ENCODE measurements at regions not wholly inside any gene's neighbourhood (a gene's known extent, or its start where the extent isn't known, plus 50 kb on each side); places are given as distances from the start of the nearest gene placed in this dataset.

DNA sequence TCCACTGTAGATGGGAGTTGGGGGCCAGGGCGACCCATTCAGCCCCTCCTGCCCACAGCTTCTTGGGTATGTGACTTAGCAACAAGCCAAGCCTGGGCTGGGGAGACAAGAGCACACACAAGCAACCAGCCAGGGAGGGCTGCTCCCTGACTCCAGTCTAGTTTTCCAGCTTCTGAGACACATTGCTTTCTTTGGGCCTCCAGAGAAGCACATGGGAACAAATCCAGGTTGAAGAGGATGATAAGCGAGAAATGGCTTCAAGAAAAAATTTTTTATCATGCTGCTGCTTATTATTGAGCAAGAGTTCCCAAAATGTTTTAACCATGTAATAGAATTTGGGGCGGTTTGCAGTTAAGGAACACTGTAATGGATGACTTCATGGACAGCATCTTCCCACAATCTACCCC is 173.7 kb downstream of the SOX9 start:
- Histone ChIP-seq H3K27me3 (ENCODE audit: control insufficient read depth in 1 of 2, insufficient read depth in 2 of 2, low read length in 2 of 2) (no peaks in the 10 kb centered on the region), H3K36me3 (ENCODE audit: insufficient read depth, low read length) (no peaks in the 10 kb centered on the region), H3K4me1 (ENCODE audit: insufficient read depth, low read length) (no peaks in the 10 kb centered on the region), H3K4me3 (ENCODE audit: low read length) (no peak overlapping the region), H3K9me3 (ENCODE audit: control insufficient read depth in 1 of 2, insufficient read depth in 1 of 2, low read length in 2 of 2) (peaks cover 0 to 7% of the 10 kb centered on the region in 2 experiments), H3K27ac (ENCODE audit: low read depth in 1 of 2, low read length in 2 of 2) (no peak overlapping the region)
- ATAC-seq (ENCODE audit: poor library complexity) (no peak), DNase-seq (no peak)
- no peak overlapping the region for H3K27ac Mint-ChIP-seq
- POLR2A ChIA-PET = no interaction called here
- intact Hi-C loops (cut with DNase I, micrococcal nuclease) = no loop called here
- no peaks in the 10 kb centered on the region for H3K4me1 Mint-ChIP-seq (ENCODE audit: low read depth)
- no peaks in the 10 kb centered on the region for H3K27me3 Mint-ChIP-seq
- no peaks in the 10 kb centered on the region for H3K36me3 Mint-ChIP-seq (ENCODE audit: low read depth)
- CTCF ChIA-PET = no interaction called here
- no peak overlapping the region for H3K4me3 Mint-ChIP-seq
- H3K9me3 Mint-ChIP-seq = peaks cover 3% of the 10 kb centered on the region
- TF ChIP-seq, protein P1, sequence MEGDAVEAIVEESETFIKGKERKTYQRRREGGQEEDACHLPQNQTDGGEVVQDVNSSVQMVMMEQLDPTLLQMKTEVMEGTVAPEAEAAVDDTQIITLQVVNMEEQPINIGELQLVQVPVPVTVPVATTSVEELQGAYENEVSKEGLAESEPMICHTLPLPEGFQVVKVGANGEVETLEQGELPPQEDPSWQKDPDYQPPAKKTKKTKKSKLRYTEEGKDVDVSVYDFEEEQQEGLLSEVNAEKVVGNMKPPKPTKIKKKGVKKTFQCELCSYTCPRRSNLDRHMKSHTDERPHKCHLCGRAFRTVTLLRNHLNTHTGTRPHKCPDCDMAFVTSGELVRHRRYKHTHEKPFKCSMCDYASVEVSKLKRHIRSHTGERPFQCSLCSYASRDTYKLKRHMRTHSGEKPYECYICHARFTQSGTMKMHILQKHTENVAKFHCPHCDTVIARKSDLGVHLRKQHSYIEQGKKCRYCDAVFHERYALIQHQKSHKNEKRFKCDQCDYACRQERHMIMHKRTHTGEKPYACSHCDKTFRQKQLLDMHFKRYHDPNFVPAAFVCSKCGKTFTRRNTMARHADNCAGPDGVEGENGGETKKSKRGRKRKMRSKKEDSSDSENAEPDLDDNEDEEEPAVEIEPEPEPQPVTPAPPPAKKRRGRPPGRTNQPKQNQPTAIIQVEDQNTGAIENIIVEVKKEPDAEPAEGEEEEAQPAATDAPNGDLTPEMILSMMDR (IDR thresholded peaks at IDR 0.05) = no peak

DNA sequence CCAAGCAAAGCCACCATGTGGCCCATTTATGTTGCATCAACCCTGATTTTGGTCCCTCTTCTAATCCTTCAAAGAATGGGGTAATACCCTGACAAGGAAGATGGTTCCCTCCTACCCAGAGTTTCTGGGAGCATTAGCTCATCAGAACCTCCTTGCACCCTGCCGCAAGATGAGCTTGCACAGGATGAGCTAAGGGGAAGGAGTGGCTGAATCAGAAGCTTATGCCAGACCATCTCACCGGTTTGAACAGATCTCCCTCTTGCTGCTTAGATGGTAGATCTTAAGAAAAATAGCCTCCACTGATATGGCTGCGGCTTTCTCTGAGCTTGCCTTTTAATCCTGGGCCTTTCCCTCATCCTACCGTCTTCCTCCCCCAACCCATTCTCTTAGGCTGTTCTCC is 175.1 kb downstream of the SOX9 start:
- H3K4me3 ChIP-seq (ENCODE audit: low read length) = no peak overlapping the region
- TF ChIP-seq, protein P1 (IDR thresholded peaks at IDR 0.05) = no peak
- H3K27ac Mint-ChIP-seq = no peak overlapping the region
- ATAC-seq (ENCODE audit: poor library complexity) (no peak), DNase-seq (no peak)
- H3K4me3 Mint-ChIP-seq = no peak overlapping the region
- no peaks in the 10 kb centered on the region for H3K4me1 Mint-ChIP-seq (ENCODE audit: low read depth)
- no peaks in the 10 kb centered on the region for H3K36me3 ChIP-seq (ENCODE audit: insufficient read depth, low read length)
- intact Hi-C loops (cut with DNase I, micrococcal nuclease) = loop anchor here in 1 of 2 experiments (5.0 kb wide), 1 partner anchor 61 kb away; no protein-coding TSS in a partner anchor
- no peaks in the 10 kb centered on the region for H3K4me1 ChIP-seq (ENCODE audit: insufficient read depth, low read length)
- H3K27ac ChIP-seq (ENCODE audit: low read depth in 1 of 2, low read length in 2 of 2) = no peak overlapping the region
- no peaks in the 10 kb centered on the region for H3K27me3 Mint-ChIP-seq
- POLR2A ChIA-PET = no interaction called here
- H3K36me3 Mint-ChIP-seq (ENCODE audit: low read depth) = no peaks in the 10 kb centered on the region
- CTCF ChIA-PET = no interaction called here
- peaks cover 0 to 7% of the 10 kb centered on the region in 2 experiments for H3K9me3 ChIP-seq (ENCODE audit: control insufficient read depth in 1 of 2, insufficient read depth in 1 of 2, low read length in 2 of 2)
- H3K9me3 Mint-ChIP-seq = peaks cover 3% of the 10 kb centered on the region
- no peaks in the 10 kb centered on the region for H3K27me3 ChIP-seq (ENCODE audit: control insufficient read depth in 1 of 2, insufficient read depth in 2 of 2, low read length in 2 of 2)

DNA sequence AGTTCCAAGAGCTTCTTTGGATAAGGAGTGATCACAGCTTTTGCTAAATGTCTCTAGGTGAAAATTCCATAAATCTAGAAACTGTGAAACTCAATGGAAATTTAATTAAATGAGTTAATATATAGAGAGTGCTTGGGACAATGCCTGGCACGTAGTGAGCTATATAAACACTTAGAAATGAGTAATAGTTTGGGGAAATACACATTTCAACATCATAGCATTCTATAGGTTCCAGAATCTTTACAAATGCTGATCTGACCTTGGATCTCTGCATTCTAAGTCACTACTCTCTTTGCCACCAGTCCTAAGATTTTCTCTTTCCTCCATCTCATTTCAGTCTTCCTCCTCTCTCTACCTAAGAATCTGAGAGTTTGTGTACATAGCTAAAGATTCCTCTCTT is 175.6 kb downstream of the SOX9 start:
- H3K27me3 Mint-ChIP-seq = no peaks in the 10 kb centered on the region
- H3K9me3 ChIP-seq (ENCODE audit: control insufficient read depth in 1 of 2, insufficient read depth in 1 of 2, low read length in 2 of 2) = peaks cover 0 to 7% of the 10 kb centered on the region in 2 experiments
- H3K4me3 ChIP-seq (ENCODE audit: low read length) = no peak overlapping the region
- H3K36me3 ChIP-seq (ENCODE audit: insufficient read depth, low read length) = no peaks in the 10 kb centered on the region
- no peak overlapping the region for H3K27ac ChIP-seq (ENCODE audit: low read depth in 1 of 2, low read length in 2 of 2)
- peaks cover 3% of the 10 kb centered on the region for H3K9me3 Mint-ChIP-seq
- intact Hi-C loops (cut with DNase I, micrococcal nuclease) = loop anchor here in 1 of 2 experiments (5.0 kb wide), 1 partner anchor 61 kb away; no protein-coding TSS in a partner anchor
- no peaks in the 10 kb centered on the region for H3K4me1 Mint-ChIP-seq (ENCODE audit: low read depth)
- ATAC-seq (ENCODE audit: poor library complexity) (no peak), DNase-seq (no peak)
- no peaks in the 10 kb centered on the region for H3K4me1 ChIP-seq (ENCODE audit: insufficient read depth, low read length)
- no peaks in the 10 kb centered on the region for H3K27me3 ChIP-seq (ENCODE audit: control insufficient read depth in 1 of 2, insufficient read depth in 2 of 2, low read length in 2 of 2)
- ChIA-PET CTCF (no interaction called here), POLR2A (no interaction called here)
- H3K36me3 Mint-ChIP-seq (ENCODE audit: low read depth) = no peaks in the 10 kb centered on the region
- no peak overlapping the region for H3K4me3 Mint-ChIP-seq
- TF ChIP-seq, protein P1 (IDR thresholded peaks at IDR 0.05) = no peak
- H3K27ac Mint-ChIP-seq = no peak overlapping the region

All from CD4-positive, alpha-beta T cell (primary cell).